ENCODE measurements at regions not wholly inside any gene's neighbourhood (a gene's known extent, or its start where the extent isn't known, plus 50 kb on each side); places are given as distances from the start of the nearest gene placed in this dataset.

- no peak for TF ChIP-seq CTCF (IDR thresholded peaks at IDR 0.05; ENCODE audit: partially characterized antibody, unreplicated experiment)
- H3K4me1 Mint-ChIP-seq (ENCODE audit: low read depth, unreplicated experiment): no peaks in the 10 kb centered on the region
- H3K27me3 Mint-ChIP-seq (ENCODE audit: unreplicated experiment): no peaks in the 10 kb centered on the region
- no peak overlapping the region for H3K27ac Mint-ChIP-seq (ENCODE audit: unreplicated experiment)
- no peaks in the 10 kb centered on the region for H3K9me3 Mint-ChIP-seq (ENCODE audit: unreplicated experiment)
- H3K4me3 Mint-ChIP-seq (ENCODE audit: unreplicated experiment): no peak overlapping the region
- no peaks in the 10 kb centered on the region for H3K36me3 Mint-ChIP-seq (ENCODE audit: unreplicated experiment)
- DNase-seq: no peak
Observed at GRCh38 chr2:176852667-176853066, 359.9 kb upstream of the HNRNPA3 start.

DNA sequence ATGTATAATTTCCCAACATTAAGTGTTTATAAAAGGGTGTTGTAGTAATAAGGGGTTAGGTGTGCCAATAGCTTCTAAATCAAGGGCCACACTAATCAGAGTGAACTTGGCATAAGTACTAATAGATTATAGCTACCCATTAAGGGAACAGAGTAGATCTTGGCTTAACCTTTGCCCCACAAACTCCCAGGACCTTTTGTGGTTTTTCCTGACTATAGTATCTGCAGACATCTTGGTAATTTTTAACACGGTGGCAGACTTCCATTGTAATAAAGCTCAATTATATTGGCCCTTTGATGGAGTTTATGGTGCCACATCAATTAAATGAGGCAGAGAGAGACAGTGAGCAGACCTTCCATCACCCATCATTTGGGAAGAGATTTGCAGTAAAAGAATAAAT is 358.5 kb upstream of the HNRNPA3 start:
- no peaks in the 10 kb centered on the region for H3K27me3 Mint-ChIP-seq (ENCODE audit: unreplicated experiment)
- TF ChIP-seq CTCF (IDR thresholded peaks at IDR 0.05; ENCODE audit: partially characterized antibody, unreplicated experiment): no peak
- no peak overlapping the region for H3K27ac Mint-ChIP-seq (ENCODE audit: unreplicated experiment)
- no peaks in the 10 kb centered on the region for H3K4me1 Mint-ChIP-seq (ENCODE audit: low read depth, unreplicated experiment)
- no peak for DNase-seq
- no peaks in the 10 kb centered on the region for H3K36me3 Mint-ChIP-seq (ENCODE audit: unreplicated experiment)
- H3K9me3 Mint-ChIP-seq (ENCODE audit: unreplicated experiment): no peaks in the 10 kb centered on the region
- H3K4me3 Mint-ChIP-seq (ENCODE audit: unreplicated experiment): no peak overlapping the region

GRCh38 chr2:176854878-176855277 is 357.7 kb upstream of the HNRNPA3 start:
- no peaks in the 10 kb centered on the region for H3K27me3 Mint-ChIP-seq (ENCODE audit: unreplicated experiment)
- H3K9me3 Mint-ChIP-seq (ENCODE audit: unreplicated experiment): no peaks in the 10 kb centered on the region
- H3K36me3 Mint-ChIP-seq (ENCODE audit: unreplicated experiment): no peaks in the 10 kb centered on the region
- H3K4me3 Mint-ChIP-seq (ENCODE audit: unreplicated experiment): no peak overlapping the region
- no peak overlapping the region for H3K27ac Mint-ChIP-seq (ENCODE audit: unreplicated experiment)
- no peak for TF ChIP-seq CTCF (IDR thresholded peaks at IDR 0.05; ENCODE audit: partially characterized antibody, unreplicated experiment)
- no peak for DNase-seq
- no peaks in the 10 kb centered on the region for H3K4me1 Mint-ChIP-seq (ENCODE audit: low read depth, unreplicated experiment)

- Mint-ChIP-seq H3K27ac (ENCODE audit: unreplicated experiment) (no peak overlapping the region), H3K36me3 (ENCODE audit: unreplicated experiment) (no peaks in the 10 kb centered on the region), H3K9me3 (ENCODE audit: unreplicated experiment) (no peaks in the 10 kb centered on the region), H3K4me3 (ENCODE audit: unreplicated experiment) (no peak overlapping the region), H3K27me3 (ENCODE audit: unreplicated experiment) (no peaks in the 10 kb centered on the region), H3K4me1 (ENCODE audit: low read depth, unreplicated experiment) (no peaks in the 10 kb centered on the region)
- TF ChIP-seq CTCF (IDR thresholded peaks at IDR 0.05; ENCODE audit: partially characterized antibody, unreplicated experiment): no peak
- DNase-seq: no peak
Observed at GRCh38 chr2:176856683-176857082, 355.9 kb upstream of the HNRNPA3 start.

DNA sequence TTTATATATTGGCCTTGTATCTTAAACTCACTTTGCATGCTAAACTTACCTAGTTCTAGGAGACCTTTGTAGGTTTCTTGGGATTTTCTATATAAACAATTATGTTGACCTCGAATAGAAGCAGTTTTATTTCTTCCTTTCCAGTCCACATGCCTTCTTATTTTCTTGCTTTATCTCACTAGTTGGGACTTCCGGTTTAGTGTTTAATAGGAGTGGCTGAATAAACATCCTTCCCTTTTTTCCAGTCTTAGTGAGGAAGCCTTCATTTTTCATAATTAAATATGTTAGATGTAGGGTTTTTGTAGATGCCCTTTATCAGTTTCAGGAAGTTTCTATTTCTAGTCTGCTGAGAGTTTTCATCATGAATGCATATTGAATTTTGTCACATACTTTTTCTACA is 347.3 kb upstream of the HNRNPA3 start:
- H3K9me3 Mint-ChIP-seq (ENCODE audit: unreplicated experiment): no peaks in the 10 kb centered on the region
- DNase-seq: no peak
- H3K27ac Mint-ChIP-seq (ENCODE audit: unreplicated experiment): no peak overlapping the region
- no peaks in the 10 kb centered on the region for H3K27me3 Mint-ChIP-seq (ENCODE audit: unreplicated experiment)
- TF ChIP-seq CTCF (IDR thresholded peaks at IDR 0.05; ENCODE audit: partially characterized antibody, unreplicated experiment): no peak
- H3K4me3 Mint-ChIP-seq (ENCODE audit: unreplicated experiment): no peak overlapping the region
- H3K36me3 Mint-ChIP-seq (ENCODE audit: unreplicated experiment): peaks cover 4% of the 10 kb centered on the region
- H3K4me1 Mint-ChIP-seq (ENCODE audit: low read depth, unreplicated experiment): no peaks in the 10 kb centered on the region
